CD4-positive, alpha-beta T cell treated with Interleukin-6 for 4 hours (primary cell): ENCODE measurements at regions not wholly inside any gene's neighbourhood (a gene's known extent, or its start where the extent isn't known, plus 50 kb on each side); places are given as distances from the start of the nearest gene placed in this dataset.
"Not testable (repeated sequence)": the region's sequence is repeated elsewhere in the genome, so short reads cannot be mapped to it uniquely, and the experiment has no call there.

ENCODE experiments used
- DNase-seq: peaks from one replicate; pipeline ENCODE4 v3.0.0-alpha.2; 2020; ENCODE audit warnings: mixed read lengths

DNA sequence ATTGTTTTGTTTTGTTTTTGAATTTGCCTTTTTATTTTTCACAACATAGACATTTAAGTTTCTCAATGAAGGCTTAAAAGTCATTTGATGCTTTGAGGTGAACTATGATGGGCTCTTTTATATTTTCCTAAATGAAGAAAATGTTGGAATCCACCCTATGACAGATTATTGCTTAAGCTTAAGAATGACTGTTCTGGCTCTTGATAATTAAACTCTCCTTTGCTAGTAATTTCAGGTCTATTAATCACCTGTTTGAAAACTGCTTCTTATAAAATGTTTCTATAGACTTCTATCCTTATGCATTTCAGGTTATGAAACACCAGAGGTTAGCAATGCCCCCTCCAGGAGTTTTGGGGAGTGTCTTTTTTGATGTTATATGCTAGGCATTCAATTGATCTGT, 424.1 kb upstream of the DYNLRB2 start:
- DNase-seq: no peak

DNA sequence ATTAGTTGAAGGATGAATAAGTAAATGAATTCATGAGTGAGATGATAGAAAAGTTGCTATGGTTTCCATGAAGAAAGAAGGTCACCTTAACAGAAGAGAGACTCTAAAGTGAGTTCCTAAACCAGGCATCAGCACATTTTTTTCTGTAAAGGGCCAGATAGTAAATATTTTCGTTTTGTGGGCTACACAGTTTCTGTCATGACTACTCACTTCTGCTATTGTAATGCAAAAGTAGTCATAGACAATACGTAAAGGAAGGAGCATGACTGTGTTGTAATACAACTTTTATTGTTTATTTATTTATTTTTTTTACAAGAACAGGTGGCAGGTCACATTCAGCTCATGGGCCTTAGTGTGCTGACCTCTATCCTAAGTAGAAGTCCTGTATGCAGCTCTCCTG, 426.1 kb upstream of the DYNLRB2 start:
- no peak for DNase-seq

DNA sequence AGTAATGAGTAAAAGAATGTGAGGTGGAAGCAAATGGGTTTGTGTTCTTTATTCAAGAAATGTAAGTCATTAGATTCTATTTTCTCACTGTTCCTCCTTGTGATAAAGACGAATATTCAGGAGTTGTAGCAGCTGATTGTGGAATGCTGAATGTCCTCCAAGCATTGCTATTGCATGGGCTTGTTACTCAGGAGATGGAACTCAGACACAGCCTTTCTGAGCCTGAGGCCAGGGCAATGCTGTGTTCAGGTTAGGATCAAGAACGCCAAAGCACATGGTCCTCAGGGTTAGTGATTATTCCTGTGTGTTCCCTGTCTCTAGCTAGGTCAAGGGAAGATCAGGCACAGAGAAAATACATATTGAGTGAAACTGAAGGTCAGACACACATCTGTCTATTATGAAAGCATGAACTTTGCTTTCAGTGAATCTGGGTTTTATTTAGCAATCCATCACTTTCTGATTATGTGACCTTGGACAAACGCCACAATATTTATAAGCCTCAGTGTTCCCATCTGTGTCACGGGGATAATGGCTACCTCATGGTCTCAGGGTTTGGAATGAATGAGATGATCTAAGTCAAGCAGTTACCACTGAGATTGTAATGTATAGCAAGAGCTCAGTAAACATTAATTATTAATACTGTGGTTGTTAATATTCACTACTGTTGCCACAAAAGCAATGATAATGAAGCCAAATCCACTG, 426.8 kb upstream of the DYNLRB2 start:
- no peak for DNase-seq

DNA sequence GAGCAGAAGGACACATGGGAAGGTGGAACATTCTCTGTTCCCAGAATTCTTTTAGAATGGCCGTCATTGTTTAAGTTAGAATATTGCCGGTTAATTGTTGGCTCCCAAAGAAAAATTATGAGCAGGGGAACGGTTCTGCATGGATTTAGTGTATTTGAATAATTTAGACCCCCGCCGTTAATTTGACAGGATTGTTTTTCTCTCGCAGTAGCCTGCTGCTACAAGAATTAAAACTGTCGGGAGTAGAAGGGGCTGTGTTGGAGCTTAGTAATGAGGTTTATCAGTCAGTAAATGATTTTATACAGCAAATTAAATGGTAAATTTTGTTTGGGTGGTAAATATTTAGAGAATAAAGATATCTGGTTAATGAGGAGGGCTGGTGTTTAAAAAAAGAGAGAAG, 431.2 kb upstream of the DYNLRB2 start:
- DNase-seq: no peak

DNA sequence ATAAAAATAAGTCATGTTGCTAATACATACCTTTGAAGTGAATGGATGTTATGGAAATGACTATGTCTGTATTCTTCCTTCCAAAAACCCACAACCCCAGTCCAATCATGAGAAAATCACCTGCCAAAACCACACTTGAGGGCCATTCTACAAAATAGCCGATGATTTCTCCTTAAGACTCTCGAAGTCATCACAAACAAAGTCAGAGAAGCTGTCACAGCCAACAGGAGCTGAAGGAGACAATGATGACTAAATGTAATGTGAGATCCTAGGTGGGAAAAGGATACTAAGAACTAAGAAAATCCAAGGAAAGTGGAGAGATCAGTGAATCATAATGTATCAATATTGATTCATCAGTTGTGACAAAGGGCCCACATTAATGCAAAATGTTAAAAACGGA, 432.9 kb upstream of the DYNLRB2 start:
- no peak for DNase-seq

DNA sequence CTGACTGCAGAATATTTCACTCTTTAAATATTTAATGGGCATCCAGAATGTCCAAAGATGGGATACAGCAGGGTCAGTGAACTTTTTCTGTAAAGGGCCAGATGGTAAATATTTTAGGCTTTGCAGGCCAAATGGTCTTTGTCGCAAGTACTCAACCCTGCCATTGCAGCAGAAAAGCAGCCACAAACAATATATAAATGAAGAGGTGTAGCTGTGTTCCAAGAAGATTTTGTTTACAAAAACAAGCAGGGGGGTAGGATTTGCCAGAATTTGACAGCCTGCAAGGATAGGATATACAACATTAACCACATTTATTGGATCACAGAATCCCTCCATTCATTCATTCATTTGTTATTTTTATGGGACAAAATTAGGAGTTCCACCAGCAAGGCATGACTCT, 435.0 kb upstream of the DYNLRB2 start:
- no peak for DNase-seq

DNA sequence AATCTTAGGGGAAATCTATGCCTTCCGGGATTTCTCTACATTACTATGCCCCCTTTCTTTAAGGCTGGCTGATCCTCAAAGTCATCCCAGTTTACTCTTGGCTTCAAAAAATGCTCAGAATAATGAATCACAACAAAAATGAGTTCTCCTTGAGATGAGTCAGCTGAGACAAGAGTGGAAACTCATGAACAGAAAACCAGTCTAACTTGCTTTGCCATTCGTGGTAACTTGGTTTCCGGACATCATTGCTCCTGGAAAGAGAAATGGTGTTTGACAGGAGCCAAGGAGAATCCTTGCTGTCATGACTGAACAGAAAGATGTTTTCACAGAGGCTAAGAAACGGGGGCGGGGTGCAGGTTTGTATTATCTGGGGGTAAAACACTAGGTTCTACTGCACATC, 435.6 kb upstream of the DYNLRB2 start:
- DNase-seq: no peak

DNA sequence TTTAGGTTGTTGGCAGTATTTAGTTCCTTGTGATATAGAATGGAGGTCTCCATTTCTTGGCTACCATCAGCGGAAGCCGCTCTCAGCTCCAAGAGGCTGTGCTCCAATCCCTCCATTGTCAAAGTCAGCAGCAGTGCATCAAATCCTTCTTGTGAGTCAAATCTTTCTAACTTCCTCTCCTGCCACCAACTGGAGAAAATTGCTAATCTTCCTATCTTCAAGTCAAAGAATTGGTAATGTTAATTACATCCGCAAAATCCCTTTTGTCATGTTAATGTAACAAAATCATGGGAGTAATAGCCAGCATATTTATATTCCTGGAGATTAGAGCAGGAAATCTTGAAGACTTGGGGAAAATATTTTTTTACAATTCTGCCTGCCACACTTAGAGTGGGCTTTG, 436.4 kb upstream of the DYNLRB2 start:
- DNase-seq: no peak

DNA sequence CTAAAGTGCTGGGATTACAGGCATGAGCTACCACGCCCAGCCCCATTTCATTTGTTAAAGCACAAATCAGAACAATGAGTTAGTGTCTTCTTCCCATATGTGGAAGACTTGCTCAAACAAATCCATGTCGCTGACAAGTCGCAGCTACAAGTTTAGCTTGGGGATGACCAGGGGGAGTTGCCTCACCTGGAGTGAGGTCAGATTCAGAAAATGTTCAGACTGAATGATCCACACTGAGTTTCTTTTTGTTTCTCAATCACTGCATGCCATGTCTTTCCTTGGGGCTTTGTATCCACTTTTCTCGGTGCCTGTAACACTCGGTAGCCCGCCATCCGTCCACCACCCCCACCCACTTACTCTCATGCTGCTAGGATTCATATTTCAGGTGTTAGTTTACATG, 437.3 kb upstream of the DYNLRB2 start:
- DNase-seq: no peak

DNA sequence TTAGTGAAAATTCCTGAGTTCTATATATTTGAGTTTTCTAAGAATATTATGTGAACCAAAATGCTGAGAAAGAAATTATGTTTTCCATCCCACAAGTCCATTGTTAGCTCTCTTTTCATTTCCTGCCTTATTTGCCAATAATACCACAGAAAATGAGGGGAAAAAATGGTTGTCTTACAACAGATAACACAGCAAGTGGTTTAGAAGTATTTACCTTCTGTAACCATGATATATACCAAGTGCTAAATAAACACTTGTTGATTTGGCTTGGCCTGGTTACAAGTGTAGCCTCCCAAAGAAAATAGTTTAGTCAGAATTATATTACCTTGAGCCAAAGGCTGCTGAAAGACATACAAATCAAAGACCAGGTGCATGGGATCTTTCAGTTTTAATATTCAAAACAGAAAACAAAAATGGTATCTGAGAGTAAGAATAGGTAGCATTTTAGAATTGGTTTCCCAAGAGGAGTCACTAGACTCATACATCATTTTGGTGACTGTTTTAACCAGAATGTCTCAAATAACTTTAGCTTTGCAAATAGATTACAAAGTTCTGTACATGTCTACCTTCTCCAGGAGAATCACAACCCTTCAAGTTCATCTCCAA, 439.8 kb upstream of the DYNLRB2 start:
- no peak for DNase-seq

DNA sequence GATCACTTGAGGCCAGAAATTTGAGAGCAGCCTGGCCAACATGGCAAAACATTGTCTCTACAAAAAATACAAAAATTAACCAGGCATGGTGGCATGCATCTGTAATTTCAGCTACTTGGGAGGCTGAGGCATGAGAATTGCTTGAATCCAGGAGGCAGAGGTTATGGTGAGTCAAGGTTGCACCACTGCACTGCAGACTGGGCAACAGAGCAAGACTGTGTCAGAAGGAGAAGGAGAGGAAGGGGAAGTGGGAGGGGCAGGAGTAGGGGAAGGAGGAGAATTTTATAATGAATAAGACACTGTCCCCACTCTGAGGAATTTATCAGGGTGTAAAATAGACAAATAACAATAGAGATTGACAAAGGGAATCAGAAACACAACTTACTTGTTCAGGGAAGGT, 440.6 kb upstream of the DYNLRB2 start:
- no peak for DNase-seq

DNA sequence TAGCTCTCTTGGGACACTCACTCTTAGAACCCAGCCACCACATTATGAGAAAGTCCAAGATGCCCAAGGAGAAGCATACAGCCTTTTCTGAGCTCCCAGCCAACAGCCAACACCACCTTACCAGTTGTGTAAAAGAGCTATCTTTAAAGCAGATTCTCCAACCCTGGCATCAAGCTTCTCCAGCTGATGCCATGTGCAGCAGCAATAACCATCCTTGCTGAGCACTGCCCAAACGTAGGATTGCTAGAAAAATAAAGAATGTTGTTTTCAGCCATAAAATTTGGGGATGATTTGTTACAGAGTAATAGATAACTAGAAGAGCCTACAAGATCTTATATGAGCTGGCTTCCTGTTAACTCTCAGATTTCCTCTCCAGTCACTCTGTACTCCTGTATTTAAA, 443.7 kb upstream of the DYNLRB2 start:
- DNase-seq: no peak

DNA sequence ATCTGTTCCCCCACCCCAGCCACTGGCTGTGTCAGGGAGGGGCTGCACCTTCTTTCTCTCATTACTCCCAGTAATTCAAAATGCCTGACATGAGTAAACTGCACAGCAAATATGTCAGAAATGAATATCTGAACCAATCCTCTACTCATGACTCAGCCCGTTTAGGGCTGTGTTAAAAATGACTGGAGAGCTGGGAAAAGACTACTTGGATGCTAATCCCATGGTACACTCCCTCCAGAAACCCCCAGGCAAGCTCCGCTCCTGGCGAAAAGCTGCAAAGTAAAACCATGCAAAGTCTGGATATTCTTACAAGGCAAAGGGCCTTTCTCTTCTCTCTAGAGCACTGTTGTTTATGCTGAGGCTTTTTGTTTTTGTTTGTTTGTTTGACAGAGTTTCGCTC, 448.1 kb upstream of the DYNLRB2 start:
- no peak for DNase-seq

DNA sequence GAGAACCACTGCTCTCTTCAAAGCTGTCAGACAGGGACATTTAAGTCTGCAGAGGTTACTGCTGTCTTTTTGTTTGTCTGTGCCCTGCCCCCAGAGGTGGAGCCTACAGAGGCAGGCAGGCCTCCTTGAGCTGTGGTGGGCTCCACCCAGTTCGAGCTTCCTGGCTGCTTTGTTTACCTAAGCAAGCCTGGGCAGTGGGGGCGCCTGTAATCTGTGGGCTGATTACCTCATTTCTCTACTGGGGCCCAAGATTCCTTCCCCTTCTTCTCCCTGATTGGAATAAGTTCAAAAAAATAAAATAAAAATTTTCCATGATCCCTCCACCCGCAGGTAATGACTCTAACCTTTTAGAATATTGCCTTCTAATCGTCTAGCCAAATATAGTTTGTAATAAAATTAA, 449.3 kb upstream of the DYNLRB2 start:
- not testable (repeated sequence) for DNase-seq

DNA sequence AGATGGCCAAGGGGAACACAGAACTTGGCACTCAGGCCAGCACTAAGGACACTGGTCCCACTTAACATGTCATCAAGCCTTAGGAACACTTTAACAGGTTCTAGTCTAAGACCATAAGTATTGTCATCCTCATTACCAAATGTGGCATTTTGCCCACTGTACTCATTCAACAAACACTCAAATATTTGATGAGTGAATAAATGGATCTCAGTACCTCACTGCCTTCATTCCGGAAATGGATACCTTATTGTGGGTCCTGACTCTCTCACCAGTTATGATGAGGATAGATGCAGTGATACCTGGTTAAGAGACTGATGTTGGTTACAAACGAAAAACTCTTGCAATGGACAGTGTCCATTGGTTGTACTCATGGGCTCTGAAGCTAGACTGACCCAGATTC, 455.2 kb upstream of the DYNLRB2 start:
- DNase-seq: no peak

DNA sequence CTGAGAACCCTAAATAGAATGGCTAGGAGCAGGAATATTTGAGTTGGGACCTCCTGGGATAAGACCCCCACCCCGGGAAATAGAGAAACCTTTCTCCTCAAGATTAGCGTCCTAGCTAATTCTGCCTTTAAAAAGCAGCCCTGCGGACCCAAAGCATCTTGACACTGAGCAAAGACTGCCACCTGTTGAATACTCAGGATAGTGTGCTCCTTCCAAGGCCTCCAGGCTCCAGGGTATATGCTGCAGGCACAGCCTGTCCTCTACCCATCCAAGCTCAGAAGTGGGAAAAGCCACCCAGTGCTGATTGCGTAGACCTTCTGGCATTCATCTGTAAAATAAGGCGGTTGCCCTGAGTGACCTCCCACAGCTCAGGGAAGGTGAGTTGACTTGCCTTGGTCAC, 456.2 kb upstream of the DYNLRB2 start:
- peak; percentile 7 for DNase-seq

DNA sequence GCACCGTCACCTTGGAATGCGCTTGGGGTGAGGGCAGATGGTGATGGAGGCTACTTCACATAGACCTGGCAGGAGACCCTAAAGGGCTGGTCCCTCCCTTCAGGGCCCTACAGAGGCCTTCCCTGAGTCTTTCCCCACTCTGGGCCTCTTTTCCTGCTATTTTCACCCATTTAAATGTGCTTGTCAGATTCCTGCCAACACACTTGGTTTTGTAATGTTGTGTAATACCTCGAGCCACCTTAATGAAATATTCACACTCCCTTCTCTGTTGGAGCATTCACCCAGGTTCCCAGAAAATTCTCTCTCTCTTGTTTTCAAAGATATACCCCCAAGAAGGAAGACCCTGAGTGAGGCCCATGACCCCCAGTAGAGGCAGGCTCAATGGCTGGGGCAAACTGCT, 456.6 kb upstream of the DYNLRB2 start:
- DNase-seq: no peak

DNA sequence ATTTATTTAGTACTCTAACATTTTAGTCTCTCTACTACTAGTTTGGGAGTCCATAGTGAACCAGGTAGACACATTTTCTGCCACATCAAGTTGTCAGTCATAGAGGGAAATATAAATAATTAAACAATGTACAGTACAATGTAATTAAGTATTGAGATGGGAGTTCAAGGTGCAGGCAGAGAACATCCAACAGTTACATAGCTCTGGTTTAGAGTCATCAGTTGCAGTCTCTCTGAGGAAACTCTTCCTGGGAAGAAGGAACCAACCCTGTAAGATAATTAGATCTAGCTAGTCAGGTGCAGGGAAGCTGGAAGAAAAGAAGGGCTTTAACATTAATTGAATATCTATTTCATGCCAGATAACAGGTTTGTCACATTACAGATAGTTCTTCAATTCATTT, 457.9 kb upstream of the DYNLRB2 start:
- no peak for DNase-seq

DNA sequence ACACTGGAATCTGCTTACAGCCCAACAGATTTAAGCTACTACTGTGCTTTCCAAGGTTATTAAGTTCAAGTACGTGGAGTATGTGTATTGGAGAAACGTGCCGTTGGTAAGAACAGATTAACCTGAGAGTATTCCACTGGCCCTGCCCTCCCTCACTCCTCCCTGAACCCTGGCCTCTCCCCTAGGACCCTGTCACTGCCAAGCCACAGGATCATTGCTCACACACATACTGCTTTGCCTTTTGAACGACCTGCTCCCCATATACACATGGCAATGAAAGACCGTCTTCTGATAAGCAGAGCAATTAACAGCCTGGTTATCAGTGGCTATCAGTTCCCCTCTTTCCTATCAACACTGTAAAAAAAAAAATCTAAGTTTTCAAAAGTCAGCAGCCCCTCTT, 458.9 kb upstream of the DYNLRB2 start:
- DNase-seq: no peak

DNA sequence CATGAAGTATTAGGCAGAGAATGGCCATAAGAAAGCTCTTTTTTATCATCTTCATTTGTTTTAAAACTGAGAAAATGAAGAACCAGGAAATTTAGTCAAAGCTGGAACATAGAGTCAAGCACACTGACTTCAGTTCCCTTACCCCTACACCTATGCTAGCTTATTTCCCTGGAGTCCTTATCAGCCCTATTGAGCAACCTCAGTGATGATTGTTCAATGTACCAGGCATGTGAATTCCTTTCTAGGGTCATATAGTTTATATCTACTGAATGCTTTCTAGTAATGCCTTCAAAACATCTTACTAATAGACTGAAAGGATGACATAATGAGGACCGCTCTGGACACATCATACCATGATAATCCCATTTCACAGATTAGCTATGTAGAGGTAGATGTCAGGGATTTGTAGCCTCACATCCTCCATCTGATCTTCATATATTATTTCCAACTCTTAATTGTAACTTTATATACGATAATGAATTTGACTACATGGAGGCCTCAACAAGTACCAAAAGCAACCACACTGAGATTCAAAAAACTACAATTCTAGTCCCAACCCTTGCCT, 460.4 kb upstream of the DYNLRB2 start:
- DNase-seq: no peak

DNA sequence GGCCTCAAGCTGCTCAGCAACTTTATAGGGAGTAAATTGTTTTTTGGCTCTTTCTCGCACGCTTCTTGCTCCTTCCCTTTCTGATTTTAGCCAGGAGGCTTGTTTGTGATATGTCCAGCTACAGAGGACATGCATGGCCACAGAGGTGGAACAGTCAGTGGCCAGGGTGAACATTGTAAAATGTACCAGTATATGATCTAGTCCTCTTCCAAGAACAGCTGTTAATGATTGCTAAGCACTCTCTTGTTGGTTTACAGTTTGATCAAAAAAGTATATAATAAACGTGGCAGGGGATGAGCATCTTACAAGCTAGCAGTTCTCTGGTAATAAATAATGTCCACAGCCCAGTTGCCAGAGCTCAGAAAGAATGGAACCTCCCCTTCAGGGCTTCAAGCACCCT, 461.7 kb upstream of the DYNLRB2 start:
- no peak for DNase-seq

DNA sequence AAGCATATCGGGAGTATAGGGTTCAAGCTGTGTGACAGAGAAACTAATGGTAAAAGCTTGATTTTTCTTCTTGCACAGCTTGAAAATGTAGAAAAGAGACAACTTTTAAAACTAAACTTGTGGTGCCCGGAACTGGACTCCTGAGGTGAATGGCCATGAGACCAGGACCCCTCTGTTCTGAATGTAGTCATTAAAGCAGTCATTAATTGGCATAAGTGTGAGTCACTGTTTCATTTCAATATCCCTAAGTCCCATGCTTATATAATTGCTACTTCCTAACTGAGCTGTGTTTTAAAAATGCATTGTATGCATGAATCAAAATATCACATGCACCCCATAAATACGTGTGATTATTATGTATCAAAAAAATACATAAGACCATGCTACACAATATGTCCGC, 463.1 kb upstream of the DYNLRB2 start:
- no peak for DNase-seq

DNA sequence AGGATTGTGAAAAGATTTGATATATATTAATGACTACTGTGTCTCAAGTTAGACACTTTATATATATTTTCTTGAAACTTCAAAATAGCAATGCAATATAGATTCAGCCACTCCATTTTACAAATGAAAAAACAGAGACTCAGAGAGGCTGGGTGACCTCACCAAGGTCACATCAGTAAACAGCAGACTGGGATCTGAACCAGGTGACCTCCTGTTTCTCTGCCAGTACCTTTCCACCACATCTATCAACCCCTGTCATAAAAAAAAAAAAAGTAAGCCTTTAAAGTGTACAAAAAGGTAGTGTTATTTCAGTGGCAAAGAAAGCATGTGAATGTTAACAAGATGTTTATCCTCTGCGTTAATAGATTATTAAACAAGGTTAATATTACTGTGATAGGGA, 466.5 kb upstream of the DYNLRB2 start:
- DNase-seq: no peak

DNA sequence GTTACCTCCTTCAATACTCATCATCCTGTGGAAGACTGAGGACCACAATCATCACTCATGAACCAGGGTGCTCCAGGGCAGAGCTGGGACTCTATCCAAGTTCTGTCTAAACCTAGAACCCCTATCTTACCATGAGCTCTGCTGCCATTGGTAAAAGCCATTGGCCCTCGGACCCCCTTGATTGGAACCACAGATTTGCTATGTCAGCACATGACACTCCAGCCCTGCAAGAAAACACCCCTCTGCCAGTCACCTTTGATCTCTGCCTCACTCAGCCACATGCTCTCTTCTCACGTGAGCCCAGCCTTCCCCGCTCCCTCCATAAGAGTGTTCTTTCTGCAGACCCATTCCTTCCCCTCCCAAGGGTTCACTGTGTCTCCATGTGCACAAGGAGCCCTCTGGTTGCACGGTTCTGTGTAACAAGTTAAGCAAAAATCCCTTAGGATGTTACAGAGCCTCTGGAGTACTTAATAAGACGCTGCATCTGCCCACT, 468.8 kb upstream of the DYNLRB2 start:
- no peak for DNase-seq
